NCI-H345 treated with DMSO at 0.1 percent for 48 hours (cell line): ENCODE measurements at regions not wholly inside any gene's neighbourhood (a gene's known extent, or its start where the extent isn't known, plus 50 kb on each side); places are given as distances from the start of the nearest gene placed in this dataset.

ENCODE experiments used
- DNase-seq: peaks from one replicate; lab custom pipeline; 2025; ENCODE audit not compliant: unreplicated experiment; lab: John Stamatoyannopoulos, UW

GRCh38 chr16:51815523-51815922 lies 664.5 kb upstream of the SALL1 start:
- no peak for DNase-seq

GRCh38 chr16:51814617-51815016 lies 663.5 kb upstream of the SALL1 start:
- DNase-seq: no peak

- DNase-seq: no peak
These were observed 662.5 kb upstream of the SALL1 start for GRCh38 chr16:51813609-51814008.

GRCh38 chr16:51812945-51813344 lies 661.9 kb upstream of the SALL1 start:
- no peak for DNase-seq

GRCh38 chr16:51807551-51807950 lies 656.5 kb upstream of the SALL1 start:
- no peak for DNase-seq

GRCh38 chr16:51801635-51802034 lies 650.6 kb upstream of the SALL1 start:
- no peak for DNase-seq

GRCh38 chr16:51797669-51798259 lies 646.7 kb upstream of the SALL1 start:
- DNase-seq: no peak

GRCh38 chr16:51779240-51779639 lies 628.2 kb upstream of the SALL1 start:
- DNase-seq: no peak

- DNase-seq: no peak
These were observed 622.2 kb upstream of the SALL1 start for GRCh38 chr16:51773071-51773890.

- no peak for DNase-seq
These were observed 615.7 kb upstream of the SALL1 start for GRCh38 chr16:51766739-51767138.

- no peak for DNase-seq
These were observed 612.1 kb upstream of the SALL1 start for GRCh38 chr16:51763072-51763661.

GRCh38 chr16:51762081-51762996 lies 611.3 kb upstream of the SALL1 start:
- peak; percentile 67 for DNase-seq

GRCh38 chr16:51761001-51761400 lies 609.9 kb upstream of the SALL1 start:
- no peak for DNase-seq

GRCh38 chr16:51759999-51760398 lies 608.9 kb upstream of the SALL1 start:
- DNase-seq: no peak

GRCh38 chr16:51759329-51759728 lies 608.3 kb upstream of the SALL1 start:
- no peak for DNase-seq

GRCh38 chr16:51757921-51758479 lies 606.9 kb upstream of the SALL1 start:
- no peak for DNase-seq

- no peak for DNase-seq
These were observed 606.4 kb upstream of the SALL1 start for GRCh38 chr16:51757505-51757904.

- DNase-seq: no peak
These were observed 606.0 kb upstream of the SALL1 start for GRCh38 chr16:51757124-51757470.

GRCh38 chr16:51756447-51757123 lies 605.5 kb upstream of the SALL1 start:
- no peak for DNase-seq

- DNase-seq: no peak
These were observed 604.7 kb upstream of the SALL1 start for GRCh38 chr16:51755577-51756355.
